Fibroblast of mammary gland (primary cell): ENCODE measurements at regions not wholly inside any gene's neighbourhood (a gene's known extent, or its start where the extent isn't known, plus 50 kb on each side); places are given as distances from the start of the nearest gene placed in this dataset.

Experiments used
- DNase-seq: peaks from one replicate; pipeline ENCODE4 v3.0.0-alpha.2; 2010; ENCODE audit warnings: low read depth
- H3K4me3 ChIP-seq: 2 replicates; pipeline ENCODE4 v1.5.1; 2011; ENCODE audit warnings: low read depth, mild to moderate bottlenecking, low read length, moderate library complexity; ENCODE audit not compliant: control insufficient read depth
- CTCF ChIP-seq: conservative IDR thresholded peaks from 2 replicates; pipeline ENCODE4 v1.5.1; 2011; ENCODE audit warnings: low read depth, low read length, inconsistent platforms; ENCODE audit not compliant: control insufficient read depth, insufficient read depth

GRCh38 chr16:9539346-9539745 is 447.9 kb downstream of the HAPSTR1 start:
- DNase-seq: no peak
- TF ChIP-seq CTCF: no peak
- H3K4me3 ChIP-seq: no peak overlapping the region

- TF ChIP-seq CTCF: no peak
- H3K4me3 ChIP-seq: no peak overlapping the region
- DNase-seq: no peak
These were observed 450.3 kb downstream of the HAPSTR1 start for GRCh38 chr16:9541723-9542122.

- H3K4me3 ChIP-seq: no peak overlapping the region
- no peak for DNase-seq
- TF ChIP-seq CTCF: no peak
These were observed 450.8 kb downstream of the HAPSTR1 start for GRCh38 chr16:9542165-9542755.

GRCh38 chr16:9545522-9546437 is 454.3 kb downstream of the HAPSTR1 start:
- DNase-seq: no peak
- TF ChIP-seq CTCF: no peak
- no peak overlapping the region for H3K4me3 ChIP-seq

- no peak for DNase-seq
- TF ChIP-seq CTCF: no peak
- no peak overlapping the region for H3K4me3 ChIP-seq
These were observed 455.0 kb downstream of the HAPSTR1 start for GRCh38 chr16:9546438-9546786.

GRCh38 chr16:9549487-9549886 is 458.0 kb downstream of the HAPSTR1 start:
- TF ChIP-seq CTCF: no peak
- no peak for DNase-seq
- H3K4me3 ChIP-seq: no peak overlapping the region
